Inflammatory macrophage (primary cell): ENCODE measurements at regions not wholly inside any gene's neighbourhood (a gene's known extent, or its start where the extent isn't known, plus 50 kb on each side); places are given as distances from the start of the nearest gene placed in this dataset.

Experiments
- DNase-seq, 2 donors: peaks; one replicate each; pipeline ENCODE4 v3.0.0-alpha.2; 2020 to 2022

- DNase-seq, result no peak
These were observed 235.1 kb upstream of the ADARB2 start for GRCh38 chr10:1972406-1972805.

- no peak for DNase-seq
These were observed 231.1 kb upstream of the ADARB2 start for GRCh38 chr10:1968257-1969033.

- no peak for DNase-seq
These were observed 229.5 kb upstream of the ADARB2 start for GRCh38 chr10:1966712-1967376.

GRCh38 chr10:1964476-1964875 lies 227.2 kb upstream of the ADARB2 start:
- no peak for DNase-seq

- no peak for DNase-seq
These were observed 226.0 kb upstream of the ADARB2 start for GRCh38 chr10:1963341-1963740.

- no peak for DNase-seq
These were observed 224.7 kb upstream of the ADARB2 start for GRCh38 chr10:1961989-1962388.

GRCh38 chr10:1960982-1961381 lies 223.7 kb upstream of the ADARB2 start:
- DNase-seq, result no peak

GRCh38 chr10:1957057-1957456 lies 219.7 kb upstream of the ADARB2 start:
- no peak for DNase-seq

GRCh38 chr10:1954300-1954699 lies 217.0 kb upstream of the ADARB2 start:
- DNase-seq, result no peak

- DNase-seq, result no peak
These were observed 215.1 kb upstream of the ADARB2 start for GRCh38 chr10:1952126-1953095.

- DNase-seq, result no peak
These were observed 213.6 kb upstream of the ADARB2 start for GRCh38 chr10:1950803-1951495.

GRCh38 chr10:1947464-1948003 lies 210.2 kb upstream of the ADARB2 start:
- DNase-seq, result no peak

- DNase-seq, result no peak
These were observed 207.2 kb upstream of the ADARB2 start for GRCh38 chr10:1944487-1944886.

- no peak for DNase-seq
These were observed 205.2 kb upstream of the ADARB2 start for GRCh38 chr10:1942478-1942877.

GRCh38 chr10:1939016-1939415 lies 201.7 kb upstream of the ADARB2 start:
- peak; percentile 43 to 56 for DNase-seq

- DNase-seq, result peak in 1 of 2 donors; percentile 3
These were observed 201.0 kb upstream of the ADARB2 start for GRCh38 chr10:1938317-1938716.

- DNase-seq, result no peak
These were observed 198.6 kb upstream of the ADARB2 start for GRCh38 chr10:1935912-1936311.

GRCh38 chr10:1933215-1933614 lies 195.9 kb upstream of the ADARB2 start:
- DNase-seq, result no peak

GRCh38 chr10:1932692-1933094 lies 195.4 kb upstream of the ADARB2 start:
- DNase-seq, result no peak

GRCh38 chr10:1928606-1929005 lies 191.3 kb upstream of the ADARB2 start:
- peak; percentile 5 to 43 for DNase-seq

GRCh38 chr10:1923998-1924397 lies 186.7 kb upstream of the ADARB2 start:
- DNase-seq, result no peak

- no peak for DNase-seq
These were observed 186.3 kb upstream of the ADARB2 start for GRCh38 chr10:1923586-1923985.
